ENCODE measurements at regions not wholly inside any gene's neighbourhood (a gene's known extent, or its start where the extent isn't known, plus 50 kb on each side); places are given as distances from the start of the nearest gene placed in this dataset.

DNA sequence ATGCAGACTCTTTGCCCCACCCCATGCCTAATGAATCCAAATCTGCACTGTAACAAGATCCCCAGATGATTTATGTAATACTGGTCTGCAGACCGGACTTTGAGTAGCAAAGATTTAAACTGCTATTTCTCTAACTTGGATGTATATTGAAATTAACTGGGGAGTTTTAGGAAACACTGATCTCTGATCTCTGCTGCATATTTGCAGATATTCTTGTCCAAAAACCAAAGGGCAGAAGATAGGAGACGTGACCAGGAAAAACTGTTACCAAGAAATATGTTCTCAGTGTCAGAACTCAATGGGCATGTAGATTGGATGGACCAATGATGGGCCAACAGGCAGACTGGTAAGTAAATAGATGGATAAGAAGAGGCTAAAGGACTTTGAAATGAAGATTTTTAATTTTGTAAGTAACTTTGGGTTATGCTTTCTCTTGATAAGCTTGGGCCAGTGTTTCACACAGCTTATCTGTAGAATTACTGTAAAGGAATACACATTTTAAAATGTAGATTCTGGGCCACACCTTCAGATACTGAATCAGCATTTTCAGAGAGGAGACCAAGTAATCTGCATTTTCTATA is 64.5 kb upstream of the TP63 start:
- H3K9me3 Mint-ChIP-seq = peaks cover 15% of the 10 kb centered on the region
- H3K36me3 Mint-ChIP-seq (ENCODE audit: low read depth) = no peaks in the 10 kb centered on the region
- intact Hi-C loops (cut with micrococcal nuclease) = loop anchor here (10.0 kb wide), 1 partner anchor 292 kb away; no protein-coding TSS in a partner anchor
- H3K27ac Mint-ChIP-seq = no peak overlapping the region
- no peak for DNase-seq
- no peak overlapping the region for H3K4me3 Mint-ChIP-seq
- no peaks in the 10 kb centered on the region for H3K27me3 Mint-ChIP-seq
- peaks cover 37% of the 10 kb centered on the region for H3K4me1 Mint-ChIP-seq

DNA sequence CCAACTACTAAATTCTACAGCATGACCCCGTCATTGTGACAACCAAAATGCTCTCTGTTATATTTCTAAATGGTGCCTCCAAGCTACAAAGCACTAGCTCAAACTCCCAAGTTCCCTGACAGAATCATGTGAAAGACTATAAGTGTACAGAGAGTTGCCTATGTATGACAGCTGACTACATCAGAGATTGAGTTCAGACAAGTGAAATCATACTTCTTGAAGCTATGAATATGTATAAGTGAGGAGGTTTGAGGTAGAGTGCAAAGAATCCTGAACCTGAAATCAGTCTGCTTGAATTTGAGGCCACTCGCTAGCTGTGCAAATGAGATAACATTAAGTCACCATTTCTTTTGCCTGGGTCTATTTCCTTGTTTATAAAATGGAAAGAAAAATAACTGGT is 63.9 kb upstream of the TP63 start:
- Mint-ChIP-seq H3K4me1 (peaks cover 40% of the 10 kb centered on the region), H3K4me3 (no peak overlapping the region), H3K9me3 (peaks cover 15% of the 10 kb centered on the region), H3K36me3 (ENCODE audit: low read depth) (no peaks in the 10 kb centered on the region), H3K27ac (no peak overlapping the region), H3K27me3 (no peaks in the 10 kb centered on the region)
- intact Hi-C loops (cut with micrococcal nuclease) = loop anchor here (10.0 kb wide), 1 partner anchor 293 kb away; no protein-coding TSS in a partner anchor
- no peak for DNase-seq

DNA sequence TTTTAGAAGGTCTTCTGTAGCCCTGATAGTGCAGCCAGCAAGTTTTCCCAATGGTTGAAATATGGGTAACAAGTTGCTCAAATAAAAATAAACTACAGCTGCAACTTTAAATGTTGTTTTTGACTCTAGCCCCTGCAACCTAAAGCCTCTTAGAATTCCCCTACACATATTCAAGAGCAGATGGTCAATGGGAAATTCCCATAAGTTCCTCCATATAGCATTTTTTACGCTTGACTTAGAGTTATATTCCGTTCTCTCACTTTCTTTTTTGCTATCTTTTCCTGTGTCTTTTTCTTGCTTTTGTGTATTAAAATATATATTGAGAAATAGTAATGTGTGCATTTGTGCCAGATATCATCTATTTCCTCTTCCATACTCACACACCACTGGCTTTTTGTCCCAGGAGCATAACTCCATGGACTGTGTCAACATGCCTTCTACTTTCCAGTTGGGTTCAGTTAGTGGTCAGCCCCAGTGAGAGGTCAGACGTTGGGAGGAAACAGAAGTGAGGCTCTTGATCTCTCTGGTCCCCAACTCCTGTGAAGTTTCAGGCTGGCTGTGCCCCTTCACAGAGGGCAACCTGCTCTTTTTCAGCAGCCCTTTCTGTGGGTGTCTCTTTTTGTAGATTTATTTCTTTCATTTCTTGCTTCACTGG is 63.3 kb upstream of the TP63 start:
- H3K27me3 Mint-ChIP-seq = no peaks in the 10 kb centered on the region
- H3K9me3 Mint-ChIP-seq = peaks cover 15% of the 10 kb centered on the region
- H3K4me1 Mint-ChIP-seq = peaks cover 41% of the 10 kb centered on the region
- no peak for DNase-seq
- no peaks in the 10 kb centered on the region for H3K36me3 Mint-ChIP-seq (ENCODE audit: low read depth)
- no peak overlapping the region for H3K4me3 Mint-ChIP-seq
- intact Hi-C loops (cut with micrococcal nuclease) = loop anchor here (10.0 kb wide), 1 partner anchor 293 kb away; no protein-coding TSS in a partner anchor
- H3K27ac Mint-ChIP-seq = no peak overlapping the region

DNA sequence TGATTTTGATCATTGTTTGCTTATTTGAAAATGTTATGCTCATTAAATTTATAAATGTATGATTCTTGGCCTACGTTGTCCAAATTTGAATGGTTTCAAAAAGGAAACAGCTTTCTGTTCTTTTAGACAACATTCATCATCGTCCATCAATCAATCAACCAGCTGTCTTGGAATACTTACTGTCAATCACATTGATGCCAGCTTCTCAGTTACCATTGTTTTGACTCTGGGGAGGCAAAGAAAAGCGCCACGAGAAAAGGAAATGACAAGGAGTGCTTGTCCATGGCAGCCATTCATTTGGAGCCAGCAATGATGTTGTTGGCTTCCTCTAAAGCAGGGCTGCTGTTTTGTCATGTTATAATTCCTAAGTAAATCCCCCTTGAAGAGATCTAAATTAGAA is 62.2 kb upstream of the TP63 start:
- H3K9me3 Mint-ChIP-seq = peaks cover 15% of the 10 kb centered on the region
- peaks cover 39% of the 10 kb centered on the region for H3K4me1 Mint-ChIP-seq
- no peaks in the 10 kb centered on the region for H3K36me3 Mint-ChIP-seq (ENCODE audit: low read depth)
- no peak for DNase-seq
- no peak overlapping the region for H3K4me3 Mint-ChIP-seq
- intact Hi-C loops (cut with micrococcal nuclease) = loop anchor here (10.0 kb wide), 1 partner anchor 294 kb away; no protein-coding TSS in a partner anchor
- H3K27ac Mint-ChIP-seq = no peak overlapping the region
- H3K27me3 Mint-ChIP-seq = no peaks in the 10 kb centered on the region

DNA sequence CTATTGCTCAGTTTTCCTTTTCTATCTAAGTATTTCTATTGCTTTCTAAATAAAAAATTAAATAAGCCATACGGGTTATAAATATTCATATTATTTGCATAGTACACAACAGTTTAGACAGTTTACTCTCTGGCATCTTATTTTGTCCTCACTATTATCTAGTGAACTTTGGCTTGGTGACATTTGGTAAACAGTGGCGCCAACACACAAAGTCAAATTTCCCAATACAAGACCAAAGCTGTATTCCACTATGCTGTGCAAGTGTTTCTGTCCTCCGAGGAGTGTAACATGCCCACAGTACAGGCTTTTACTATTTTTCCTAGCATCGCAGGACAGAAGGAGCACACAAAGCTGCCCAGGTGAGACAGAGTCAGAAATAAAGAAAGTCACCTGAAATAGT is 61.7 kb upstream of the TP63 start:
- Mint-ChIP-seq H3K27me3 (no peaks in the 10 kb centered on the region), H3K9me3 (peaks cover 15% of the 10 kb centered on the region), H3K4me3 (no peak overlapping the region), H3K36me3 (ENCODE audit: low read depth) (no peaks in the 10 kb centered on the region), H3K4me1 (peaks cover 35% of the 10 kb centered on the region), H3K27ac (no peak overlapping the region)
- no peak for DNase-seq
- intact Hi-C loops (cut with micrococcal nuclease) = loop anchor here (10.0 kb wide), 1 partner anchor 295 kb away; no protein-coding TSS in a partner anchor

DNA sequence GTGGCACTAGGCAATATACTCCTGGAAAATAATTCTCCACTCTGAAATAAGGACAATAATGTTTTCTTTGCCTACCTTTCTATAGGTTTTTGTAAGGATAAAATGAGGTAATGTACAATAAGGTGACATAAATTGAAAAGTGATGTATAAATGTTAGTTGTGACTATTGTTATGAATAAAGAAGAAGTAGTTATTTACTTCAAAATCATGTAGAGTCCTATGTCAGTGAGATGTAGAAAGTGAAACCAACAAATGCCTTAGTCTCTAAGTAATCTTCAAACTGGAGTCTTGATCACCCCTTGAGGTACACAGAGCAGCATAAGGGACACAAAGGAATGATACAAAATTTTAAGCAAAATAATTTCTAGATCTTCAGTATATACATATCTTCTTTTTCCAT is 60.3 kb upstream of the TP63 start:
- intact Hi-C loops (cut with micrococcal nuclease) = loop anchor here (5.0 kb wide), 2 partner anchors 264 to 334 kb away; no protein-coding TSS in a partner anchor
- Mint-ChIP-seq H3K27ac (no peak overlapping the region), H3K27me3 (no peaks in the 10 kb centered on the region), H3K36me3 (ENCODE audit: low read depth) (no peaks in the 10 kb centered on the region), H3K4me1 (peaks cover 30% of the 10 kb centered on the region), H3K9me3 (peaks cover 13% of the 10 kb centered on the region), H3K4me3 (no peak overlapping the region)
- no peak for DNase-seq

DNA sequence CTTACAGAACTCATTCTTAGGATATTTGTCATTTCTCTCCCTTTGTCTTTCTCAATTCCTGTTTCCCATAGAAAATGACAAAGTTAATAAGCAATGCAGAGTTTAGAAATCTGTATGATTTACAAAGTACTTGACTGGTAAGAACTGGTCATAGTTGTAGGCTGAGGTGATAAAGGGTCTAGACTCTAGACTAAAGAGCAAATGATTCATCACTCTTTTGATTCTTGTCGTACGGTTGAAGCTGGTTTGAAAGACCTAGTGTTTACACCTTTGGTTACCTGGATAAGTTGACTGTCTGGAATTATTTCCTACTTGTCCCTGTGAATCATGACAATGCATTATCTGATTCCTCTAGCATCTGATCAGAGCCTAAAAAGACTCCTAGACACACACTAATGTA is 58.9 kb upstream of the TP63 start:
- Mint-ChIP-seq H3K9me3 (peaks cover 6% of the 10 kb centered on the region), H3K4me1 (peaks cover 26% of the 10 kb centered on the region), H3K36me3 (ENCODE audit: low read depth) (no peaks in the 10 kb centered on the region), H3K27ac (peak overlapping the region; percentile 60), H3K27me3 (no peaks in the 10 kb centered on the region), H3K4me3 (no peak overlapping the region)
- intact Hi-C loops (cut with micrococcal nuclease) = loop anchor here (2.0 to 5.0 kb wide), 3 partner anchors 51 to 335 kb away; no protein-coding TSS in a partner anchor
- DNase-seq = no peak

DNA sequence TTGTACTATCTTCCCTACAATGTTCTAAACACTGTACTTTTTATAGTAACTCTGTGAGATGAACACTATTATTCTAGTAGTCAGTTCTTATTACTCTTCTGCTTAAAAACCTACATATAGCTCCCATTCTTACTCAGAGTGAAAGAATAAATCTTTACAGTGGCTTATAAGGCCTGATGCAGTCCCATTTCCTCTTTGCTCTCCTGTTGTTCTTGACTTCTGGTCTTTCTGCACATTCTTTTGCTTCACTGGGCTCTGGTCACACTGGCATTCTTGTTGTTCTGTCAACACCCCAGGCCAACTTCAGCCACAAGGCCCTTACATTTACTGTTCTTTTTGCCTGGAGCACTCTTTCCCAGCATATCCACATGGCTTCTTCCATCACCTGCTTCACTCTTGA is 58.2 kb upstream of the TP63 start:
- no peaks in the 10 kb centered on the region for H3K27me3 Mint-ChIP-seq
- intact Hi-C loops (cut with micrococcal nuclease) = loop anchor here (2.0 to 5.0 kb wide), 3 partner anchors 50 to 336 kb away; no protein-coding TSS in a partner anchor
- no peak for DNase-seq
- H3K4me1 Mint-ChIP-seq = peaks cover 24% of the 10 kb centered on the region
- no peak overlapping the region for H3K27ac Mint-ChIP-seq
- peaks cover 9% of the 10 kb centered on the region for H3K9me3 Mint-ChIP-seq
- peaks cover 2% of the 10 kb centered on the region for H3K36me3 Mint-ChIP-seq (ENCODE audit: low read depth)
- no peak overlapping the region for H3K4me3 Mint-ChIP-seq

DNA sequence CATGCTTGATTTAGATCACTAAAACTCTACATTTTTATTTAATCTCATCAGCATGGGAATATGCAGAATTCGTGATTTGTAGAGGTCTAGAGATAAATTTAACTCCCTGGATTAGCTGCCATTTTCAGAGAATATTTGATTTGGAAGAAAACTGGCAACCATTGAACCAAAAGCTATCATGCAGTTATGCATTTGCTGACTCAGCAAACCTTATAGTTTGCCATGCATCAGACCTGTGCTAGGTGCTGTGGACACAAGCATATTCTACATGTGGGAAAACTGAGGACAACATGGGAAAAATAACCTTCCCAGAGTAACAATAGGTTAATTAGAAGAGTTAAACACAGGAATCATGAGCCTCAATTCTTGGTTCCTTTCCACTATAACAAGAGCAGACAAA is 54.7 kb upstream of the TP63 start:
- intact Hi-C loops (cut with micrococcal nuclease) = no loop called here
- H3K27ac Mint-ChIP-seq = no peak overlapping the region
- H3K27me3 Mint-ChIP-seq = no peaks in the 10 kb centered on the region
- H3K4me1 Mint-ChIP-seq = peaks cover 13% of the 10 kb centered on the region
- H3K9me3 Mint-ChIP-seq = peaks cover 7% of the 10 kb centered on the region
- no peak overlapping the region for H3K4me3 Mint-ChIP-seq
- no peak for DNase-seq
- peaks cover 2% of the 10 kb centered on the region for H3K36me3 Mint-ChIP-seq (ENCODE audit: low read depth)

DNA sequence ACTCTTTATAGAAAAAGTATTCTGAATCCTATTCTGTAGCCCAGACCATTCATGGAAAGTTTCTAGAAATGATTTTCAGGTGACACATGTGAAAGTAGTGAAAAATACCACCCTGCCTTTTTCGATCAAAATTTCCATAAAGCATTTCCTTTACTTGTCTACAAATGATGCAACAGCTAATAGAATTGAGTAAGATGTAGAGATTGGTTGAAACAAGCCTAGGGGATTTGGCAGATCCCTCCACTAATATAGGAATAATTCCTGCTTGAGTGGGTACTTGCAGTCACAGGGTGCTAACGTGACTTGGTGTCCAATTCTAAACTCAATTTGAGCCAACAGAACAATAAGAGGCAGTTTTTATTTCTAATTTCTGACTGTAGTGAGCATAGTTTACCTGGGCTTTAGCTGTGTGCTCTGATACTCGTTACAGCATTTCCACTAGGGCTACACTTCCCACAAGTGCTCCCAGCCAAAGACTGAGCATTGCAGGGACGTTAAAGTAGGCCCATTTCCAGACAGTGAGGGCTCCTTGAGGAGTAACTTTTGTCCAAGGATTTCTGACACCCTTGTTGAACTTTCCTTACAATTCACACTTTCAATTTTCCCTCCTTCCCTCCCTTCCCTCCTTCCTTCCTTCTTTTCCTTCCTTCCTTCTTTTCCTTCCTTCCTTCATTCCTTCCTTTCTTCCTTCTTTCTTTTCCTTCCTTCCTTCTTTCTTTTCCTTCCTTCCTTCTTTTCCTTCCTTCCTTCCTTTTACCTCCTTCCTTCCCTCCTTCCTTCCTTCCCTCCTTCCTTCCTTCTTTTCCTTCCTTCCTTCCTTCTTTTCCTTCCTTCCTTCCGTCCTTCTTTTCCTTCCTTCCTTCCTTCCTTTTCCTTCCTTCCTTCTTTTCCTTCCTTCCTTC is 53.9 kb upstream of the TP63 start:
- H3K4me1 Mint-ChIP-seq = peaks cover 11% of the 10 kb centered on the region
- no peaks in the 10 kb centered on the region for H3K27me3 Mint-ChIP-seq
- no peak overlapping the region for H3K4me3 Mint-ChIP-seq
- no peak for DNase-seq
- peaks cover 2% of the 10 kb centered on the region for H3K36me3 Mint-ChIP-seq (ENCODE audit: low read depth)
- intact Hi-C loops (cut with micrococcal nuclease) = no loop called here
- peaks cover 7% of the 10 kb centered on the region for H3K9me3 Mint-ChIP-seq
- no peak overlapping the region for H3K27ac Mint-ChIP-seq

DNA sequence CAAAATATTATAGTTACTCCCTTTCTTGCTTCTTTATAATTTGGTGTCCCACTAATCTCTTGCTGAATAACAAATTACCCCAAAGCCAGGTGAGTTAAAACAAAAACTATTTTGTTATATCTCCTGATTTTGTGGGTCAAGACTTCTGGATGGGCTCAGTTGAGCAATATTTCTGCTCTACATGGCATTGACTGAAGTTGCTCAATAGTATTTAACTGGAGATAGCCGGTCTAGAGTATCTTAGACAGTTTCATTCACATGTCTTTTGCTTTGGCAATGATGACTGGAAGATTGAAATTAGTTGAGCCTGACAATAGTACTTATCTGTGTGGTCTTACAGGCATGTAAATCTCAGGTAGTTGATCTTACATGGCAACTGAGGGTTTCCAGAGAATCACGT is 51.0 kb upstream of the TP63 start:
- intact Hi-C loops (cut with micrococcal nuclease) = no loop called here
- H3K4me1 Mint-ChIP-seq = peaks cover 3% of the 10 kb centered on the region

More for the DNA sequence above, 51.0 kb upstream of the TP63 start:
- Mint-ChIP-seq H3K4me3 (no peak overlapping the region), H3K27ac (no peak overlapping the region), H3K27me3 (no peaks in the 10 kb centered on the region), H3K9me3 (peaks cover 7% of the 10 kb centered on the region), H3K36me3 (ENCODE audit: low read depth) (peaks cover 2% of the 10 kb centered on the region)
- no peak for DNase-seq
